Natural killer cell (primary cell): ENCODE measurements at regions not wholly inside any gene's neighbourhood (a gene's known extent, or its start where the extent isn't known, plus 50 kb on each side); places are given as distances from the start of the nearest gene placed in this dataset.

Experiments
- ATAC-seq, 3 donors: fragments of 150-1000 bp in 2 of 3; fragments of 200-7000 bp in 1 of 3; cut with Tn5 transposase; 1 replicate in 1 of 3; 2 replicates in 2 of 3; pipeline ENCODE4 v1.10.0; 2021; ENCODE audit warnings: mild to moderate bottlenecking in 2 of 3, moderate library complexity in 2 of 3
- DNase-seq, 2 donors: peaks; one replicate each; pipeline versions ENCODE4 v3.0.0 to v3.0.0-alpha.2; 2013 to 2021; ENCODE audit warnings: mixed read lengths in 1 of 2
- H3K27ac ChIP-seq: one replicate; pipeline ENCODE4 v1.5.1; 2013; ENCODE audit warnings: mild to moderate bottlenecking, low read length
- H3K27me3 ChIP-seq: one replicate; pipeline ENCODE4 v1.6.1; 2013; ENCODE audit warnings: low read length; ENCODE audit not compliant: control insufficient read depth, insufficient read depth
- H3K36me3 ChIP-seq: one replicate; pipeline ENCODE4 v1.6.1; 2013; ENCODE audit warnings: low read length; ENCODE audit not compliant: control insufficient read depth, insufficient read depth
- H3K4me1 ChIP-seq: one replicate; pipeline ENCODE4 v1.6.1; 2013; ENCODE audit warnings: low read length; ENCODE audit not compliant: control insufficient read depth, insufficient read depth
- H3K4me3 ChIP-seq: one replicate; pipeline ENCODE4 v1.5.1; 2013; ENCODE audit warnings: low read length
- H3K9me3 ChIP-seq: one replicate; pipeline ENCODE4 v1.6.1; 2013; ENCODE audit warnings: low read length; ENCODE audit not compliant: control insufficient read depth, insufficient read depth
- H3K27ac Mint-ChIP-seq, 2 donors: one replicate each; pipeline ENCODE4 v1.8.0; 2022; ENCODE audit warnings: mild to moderate bottlenecking in 2 of 2, mixed read lengths in 2 of 2, moderate library complexity in 1 of 2
- H3K27me3 Mint-ChIP-seq, 2 donors: one replicate each; pipeline ENCODE4 v1.8.0; 2022; ENCODE audit warnings: low read depth in 2 of 2, mixed read lengths in 2 of 2
- H3K36me3 Mint-ChIP-seq: one replicate; pipeline ENCODE4 v1.8.0; 2022; ENCODE audit warnings: mixed read lengths
- H3K4me1 Mint-ChIP-seq, 2 donors: one replicate each; pipeline ENCODE4 v1.8.0; 2022; ENCODE audit warnings: mixed read lengths in 2 of 2
- H3K4me3 Mint-ChIP-seq: one replicate; pipeline ENCODE4 v1.8.0; 2022; ENCODE audit warnings: mild to moderate bottlenecking, moderate library complexity, mixed read lengths
- H3K9me3 Mint-ChIP-seq, 2 donors: one replicate each; pipeline ENCODE4 v1.8.0; 2022; ENCODE audit warnings: mixed read lengths in 2 of 2
- WGBS: methylation state at CpG from one replicate; pipeline ENCODE4 v1.1.7; 2013; ENCODE audit warnings: missing lambda C conversion rate; ENCODE audit not compliant: insufficient coverage; 5-methylcytosine and 5-hydroxymethylcytosine counted together
- intact Hi-C: fragments of 100-400 bp; cut with micrococcal nuclease; formaldehyde crosslinking; loops from one replicate; pipeline ENCODE4 v1.14.2; 2022
- TF ChIP-seq, protein P1 (sequence below): fragments of 200-600 bp; IDR thresholded peaks from one replicate; pipeline ENCODE4 v1.8.0; 2022; ENCODE audit warnings: antibody characterized with exemption

DNA sequence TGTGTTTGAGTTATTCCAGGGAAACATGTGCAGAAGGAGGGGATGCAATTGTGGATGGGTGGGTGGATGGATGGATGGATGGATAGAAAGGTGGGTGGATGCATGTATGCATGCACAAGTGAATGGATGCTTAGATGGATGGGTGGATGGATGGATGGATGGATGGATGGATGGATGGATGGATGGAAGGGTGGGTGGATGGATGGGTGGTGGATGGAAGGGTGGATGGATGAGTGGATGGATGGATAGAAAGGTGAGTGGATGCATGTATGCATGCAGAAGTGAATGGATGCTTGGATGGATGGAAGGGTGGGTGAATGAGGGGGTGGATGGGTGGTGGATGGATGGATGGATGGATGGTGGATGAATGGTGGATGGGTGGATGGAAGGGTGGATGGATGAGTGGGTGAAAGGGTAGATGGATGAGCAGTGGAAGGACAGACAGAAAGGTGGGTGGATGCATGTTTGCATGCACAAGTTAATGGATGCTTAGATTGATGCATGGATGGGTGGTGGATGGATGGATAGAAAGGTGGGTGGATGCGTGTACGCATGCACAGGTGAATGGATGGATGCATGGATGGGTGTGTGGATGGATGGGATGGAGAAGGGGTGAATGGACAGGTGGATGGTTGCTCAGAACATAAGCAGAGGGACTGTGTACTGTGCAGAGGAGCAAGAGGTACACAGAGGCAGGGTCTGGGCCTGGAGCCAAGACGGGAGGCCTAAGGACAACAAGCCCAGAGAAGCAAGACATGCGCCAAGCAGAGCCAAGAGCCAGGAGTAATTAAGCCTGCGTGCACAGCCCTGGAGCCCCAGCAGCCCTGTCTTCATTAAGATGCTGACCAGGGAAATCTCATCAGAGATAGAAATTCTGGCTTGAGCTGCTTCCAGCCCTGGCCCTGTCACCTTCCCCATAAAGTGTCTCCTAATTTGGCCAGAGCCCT lies 84.6 kb upstream of the PPP1R26 start:
- H3K9me3 Mint-ChIP-seq, result no peaks in the 10 kb centered on the region
- H3K9me3 ChIP-seq, result no peaks in the 10 kb centered on the region
- no peaks in the 10 kb centered on the region for H3K36me3 Mint-ChIP-seq
- no peaks in the 10 kb centered on the region for H3K4me1 Mint-ChIP-seq
- no peaks in the 10 kb centered on the region for H3K4me1 ChIP-seq
- no peak overlapping the region for H3K4me3 ChIP-seq
- H3K27me3 ChIP-seq, result no peaks in the 10 kb centered on the region
- ATAC-seq (no peak), DNase-seq (no peak)
- H3K27me3 Mint-ChIP-seq, result no peaks in the 10 kb centered on the region
- WGBS, result 95% methylated on average over 5 of the region's 5 CpGs
- H3K4me3 Mint-ChIP-seq, result no peak overlapping the region
- H3K27ac ChIP-seq, result no peak overlapping the region
- H3K27ac Mint-ChIP-seq, result no peak overlapping the region
- H3K36me3 ChIP-seq, result no peaks in the 10 kb centered on the region
- intact Hi-C loops, result no loop called here
- TF ChIP-seq, protein P1, sequence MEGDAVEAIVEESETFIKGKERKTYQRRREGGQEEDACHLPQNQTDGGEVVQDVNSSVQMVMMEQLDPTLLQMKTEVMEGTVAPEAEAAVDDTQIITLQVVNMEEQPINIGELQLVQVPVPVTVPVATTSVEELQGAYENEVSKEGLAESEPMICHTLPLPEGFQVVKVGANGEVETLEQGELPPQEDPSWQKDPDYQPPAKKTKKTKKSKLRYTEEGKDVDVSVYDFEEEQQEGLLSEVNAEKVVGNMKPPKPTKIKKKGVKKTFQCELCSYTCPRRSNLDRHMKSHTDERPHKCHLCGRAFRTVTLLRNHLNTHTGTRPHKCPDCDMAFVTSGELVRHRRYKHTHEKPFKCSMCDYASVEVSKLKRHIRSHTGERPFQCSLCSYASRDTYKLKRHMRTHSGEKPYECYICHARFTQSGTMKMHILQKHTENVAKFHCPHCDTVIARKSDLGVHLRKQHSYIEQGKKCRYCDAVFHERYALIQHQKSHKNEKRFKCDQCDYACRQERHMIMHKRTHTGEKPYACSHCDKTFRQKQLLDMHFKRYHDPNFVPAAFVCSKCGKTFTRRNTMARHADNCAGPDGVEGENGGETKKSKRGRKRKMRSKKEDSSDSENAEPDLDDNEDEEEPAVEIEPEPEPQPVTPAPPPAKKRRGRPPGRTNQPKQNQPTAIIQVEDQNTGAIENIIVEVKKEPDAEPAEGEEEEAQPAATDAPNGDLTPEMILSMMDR, result no peak

DNA sequence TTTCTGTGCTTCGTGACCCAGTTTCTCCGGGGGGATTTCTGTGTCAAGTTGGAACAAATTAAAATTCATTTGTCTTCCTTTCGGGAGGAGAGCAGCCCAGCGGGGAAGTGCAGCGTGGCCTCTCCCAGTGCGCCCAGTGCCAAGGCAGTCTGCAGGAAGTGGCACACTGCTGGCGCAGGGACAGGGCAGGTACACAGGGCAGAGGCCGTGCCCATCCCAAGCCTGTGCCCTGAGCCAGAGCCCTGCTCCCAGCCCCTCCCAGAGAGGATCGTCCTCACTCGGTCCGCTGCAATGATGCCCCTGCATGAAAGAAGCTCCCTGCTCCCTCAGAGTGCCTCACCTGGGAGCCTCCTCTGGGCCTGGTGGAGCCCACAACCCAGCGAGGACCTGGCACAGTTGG lies 82.4 kb upstream of the PPP1R26 start:
- intact Hi-C loops, result no loop called here
- ATAC-seq (no peak), DNase-seq (no peak)
- WGBS, result 96% methylated on average over 12 of the region's 12 CpGs
- Histone ChIP-seq H3K36me3 (no peaks in the 10 kb centered on the region), H3K4me1 (no peaks in the 10 kb centered on the region), H3K27ac (no peak overlapping the region), H3K27me3 (no peaks in the 10 kb centered on the region), H3K9me3 (no peaks in the 10 kb centered on the region), H3K4me3 (no peak overlapping the region)
- Mint-ChIP-seq H3K4me3 (no peak overlapping the region), H3K4me1 (no peaks in the 10 kb centered on the region), H3K27me3 (no peaks in the 10 kb centered on the region), H3K27ac (no peak overlapping the region), H3K9me3 (no peaks in the 10 kb centered on the region), H3K36me3 (no peaks in the 10 kb centered on the region)
- TF ChIP-seq, protein P1, result no peak

DNA sequence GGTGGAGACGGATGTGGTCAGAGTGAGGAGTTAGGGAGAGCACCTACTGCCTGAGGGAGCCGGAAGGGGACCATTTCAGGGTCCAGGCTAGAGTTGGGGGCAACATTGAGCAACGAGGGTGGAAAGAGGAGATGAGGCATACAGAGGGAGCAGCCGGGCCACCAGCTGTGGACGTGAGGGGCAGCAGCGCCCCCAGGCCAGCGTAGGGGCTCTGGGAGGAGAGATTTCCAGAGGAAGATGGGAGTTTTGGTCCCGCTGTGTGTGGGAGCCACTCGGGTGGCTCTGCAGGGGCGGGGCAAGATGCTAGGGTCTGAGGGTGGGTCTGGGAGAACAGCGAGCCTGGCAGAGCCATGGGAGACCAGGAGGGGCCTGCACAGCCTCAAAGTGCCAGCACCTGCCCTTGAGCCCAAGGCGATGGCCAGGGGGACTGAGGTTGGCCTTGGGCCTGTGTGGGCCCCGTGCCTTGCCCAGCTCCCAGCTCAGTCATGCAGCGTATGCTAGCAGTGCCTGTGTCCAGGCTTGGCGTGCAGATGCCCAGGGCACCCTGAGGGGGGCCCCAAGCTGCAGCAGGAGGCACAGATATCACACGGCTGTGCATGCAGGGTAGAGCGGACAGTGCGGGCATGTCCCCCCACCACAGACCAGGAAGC lies 80.5 kb upstream of the PPP1R26 start:
- ATAC-seq, result no peak
- no peaks in the 10 kb centered on the region for H3K4me1 Mint-ChIP-seq
- intact Hi-C loops, result no loop called here
- H3K9me3 Mint-ChIP-seq, result no peaks in the 10 kb centered on the region
- peaks cover 0 to 3% of the 10 kb centered on the region in 2 donors for H3K27me3 Mint-ChIP-seq
- H3K27ac Mint-ChIP-seq, result no peak overlapping the region
- Histone ChIP-seq H3K27ac (no peak overlapping the region), H3K4me1 (no peaks in the 10 kb centered on the region), H3K27me3 (no peaks in the 10 kb centered on the region), H3K4me3 (no peak overlapping the region), H3K36me3 (no peaks in the 10 kb centered on the region), H3K9me3 (no peaks in the 10 kb centered on the region)
- no peak for DNase-seq
- no peaks in the 10 kb centered on the region for H3K36me3 Mint-ChIP-seq
- no peak overlapping the region for H3K4me3 Mint-ChIP-seq
- TF ChIP-seq, protein P1, result no peak
- WGBS, result 79% methylated on average over 18 of the region's 18 CpGs
